HCT116 (cell line): ENCODE measurements at regions not wholly inside any gene's neighbourhood (a gene's known extent, or its start where the extent isn't known, plus 50 kb on each side); places are given as distances from the start of the nearest gene placed in this dataset.

Source experiments
- EGR1 ChIP-seq: IDR thresholded peaks from 2 replicates; pipeline ENCODE4 v1.6.1; 2012; ENCODE audit warnings: low read depth
- EZH2 ChIP-seq: fragments of 200-600 bp; sonication (generic); IDR thresholded peaks from 2 replicates; pipeline ENCODE4 v1.6.1; 2017; ENCODE audit warnings: antibody characterized with exemption, mixed run types
- FOSL1 ChIP-seq: IDR thresholded peaks from 2 replicates; pipeline ENCODE4 v1.6.1; 2012; ENCODE audit warnings: low read depth
- POLR2A ChIP-seq: IDR thresholded peaks from 2 replicates; pipeline ENCODE4 v1.7.0; 2011; ENCODE audit warnings: borderline replicate concordance; ENCODE audit not compliant: insufficient read depth, insufficient read length; ENCODE audit errors: extremely low read depth
- POLR2AphosphoS5 ChIP-seq: IDR thresholded peaks from 2 replicates; pipeline ENCODE4 v1.6.1; 2011; ENCODE audit warnings: mild to moderate bottlenecking, low read depth, low read length, moderate library complexity
- RAD21 ChIP-seq: IDR thresholded peaks from 2 replicates; pipeline ENCODE4 v1.6.1; 2012; ENCODE audit warnings: low read depth, mild to moderate bottlenecking
- SP1 ChIP-seq: IDR thresholded peaks from 2 replicates; pipeline ENCODE4 v1.6.1; 2012; ENCODE audit warnings: low read depth
- TCF7L2 ChIP-seq: IDR thresholded peaks from 2 replicates; pipeline ENCODE4 v1.7.0; 2011; ENCODE audit warnings: borderline replicate concordance, inconsistent platforms; ENCODE audit not compliant: insufficient read depth, insufficient read length; ENCODE audit errors: extremely low read depth
- TF ChIP-seq, protein P1 (sequence below): IDR thresholded peaks from 2 replicates; pipeline ENCODE4 v1.6.1; 2012
- TF ChIP-seq, protein P2 (sequence below): IDR thresholded peaks from 2 replicates; pipeline ENCODE4 v1.6.1; 2012
- TF ChIP-seq, protein P3 (sequence below), 3 experiments: fragments of 200-600 bp in 1 of 3; sonication (generic) in 1 of 3; IDR thresholded peaks in 2 of 3; conservative IDR thresholded peaks in 1 of 3; 2 replicates each; pipeline ENCODE4 v1.5.1; 2012 to 2017; ENCODE audit warnings: low read depth in 2 of 3, low read length in 2 of 3, antibody characterized with exemption in 1 of 3, borderline replicate concordance in 1 of 3, control low read depth in 1 of 3, mild to moderate bottlenecking in 1 of 3, mixed read lengths in 1 of 3, mixed run types in 1 of 3, moderate library complexity in 1 of 3; ENCODE audit not compliant: insufficient read depth in 1 of 3

DNA sequence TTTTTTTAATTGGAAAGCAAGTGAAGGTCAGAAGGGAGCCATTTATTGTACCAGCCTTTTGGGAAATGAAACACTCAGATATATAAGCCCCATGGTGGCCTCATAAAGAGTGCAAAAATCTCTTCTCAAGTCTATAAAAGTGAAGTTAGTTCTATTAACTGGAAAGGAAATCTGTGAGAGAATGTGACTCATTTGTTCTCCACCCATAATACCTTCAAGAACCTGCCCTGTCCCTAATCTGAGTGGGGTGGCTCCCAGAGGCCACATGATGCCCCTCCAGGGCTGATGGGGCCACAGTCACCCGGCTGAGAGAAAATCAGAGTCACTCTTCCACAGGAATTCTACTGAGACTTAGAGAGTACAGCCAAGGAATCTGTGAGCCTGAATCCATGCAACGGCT, 65.8 kb upstream of the SERP2 start:
- TF ChIP-seq, protein P1, sequence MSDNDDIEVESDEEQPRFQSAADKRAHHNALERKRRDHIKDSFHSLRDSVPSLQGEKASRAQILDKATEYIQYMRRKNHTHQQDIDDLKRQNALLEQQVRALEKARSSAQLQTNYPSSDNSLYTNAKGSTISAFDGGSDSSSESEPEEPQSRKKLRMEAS, result no peak
- TF ChIP-seq, protein P2, sequence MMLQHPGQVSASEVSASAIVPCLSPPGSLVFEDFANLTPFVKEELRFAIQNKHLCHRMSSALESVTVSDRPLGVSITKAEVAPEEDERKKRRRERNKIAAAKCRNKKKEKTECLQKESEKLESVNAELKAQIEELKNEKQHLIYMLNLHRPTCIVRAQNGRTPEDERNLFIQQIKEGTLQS, result no peak
- no peak for TF ChIP-seq EZH2
- TF ChIP-seq SP1, result no peak
- TF ChIP-seq, protein P3, sequence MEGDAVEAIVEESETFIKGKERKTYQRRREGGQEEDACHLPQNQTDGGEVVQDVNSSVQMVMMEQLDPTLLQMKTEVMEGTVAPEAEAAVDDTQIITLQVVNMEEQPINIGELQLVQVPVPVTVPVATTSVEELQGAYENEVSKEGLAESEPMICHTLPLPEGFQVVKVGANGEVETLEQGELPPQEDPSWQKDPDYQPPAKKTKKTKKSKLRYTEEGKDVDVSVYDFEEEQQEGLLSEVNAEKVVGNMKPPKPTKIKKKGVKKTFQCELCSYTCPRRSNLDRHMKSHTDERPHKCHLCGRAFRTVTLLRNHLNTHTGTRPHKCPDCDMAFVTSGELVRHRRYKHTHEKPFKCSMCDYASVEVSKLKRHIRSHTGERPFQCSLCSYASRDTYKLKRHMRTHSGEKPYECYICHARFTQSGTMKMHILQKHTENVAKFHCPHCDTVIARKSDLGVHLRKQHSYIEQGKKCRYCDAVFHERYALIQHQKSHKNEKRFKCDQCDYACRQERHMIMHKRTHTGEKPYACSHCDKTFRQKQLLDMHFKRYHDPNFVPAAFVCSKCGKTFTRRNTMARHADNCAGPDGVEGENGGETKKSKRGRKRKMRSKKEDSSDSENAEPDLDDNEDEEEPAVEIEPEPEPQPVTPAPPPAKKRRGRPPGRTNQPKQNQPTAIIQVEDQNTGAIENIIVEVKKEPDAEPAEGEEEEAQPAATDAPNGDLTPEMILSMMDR (IDR thresholded peaks at IDR 0.05 in 2 of 3, conservative IDR thresholded peaks at IDR 0.05 in 1 of 3; ENCODE audit: borderline replicate concordance in 1 of 3, insufficient read depth in 1 of 3, low read depth in 2 of 3, low read length in 2 of 3), result no peak
- TF ChIP-seq RAD21, result no peak
- TF ChIP-seq TCF7L2, result no peak
- TF ChIP-seq POLR2A, result no peak
- no peak for TF ChIP-seq EGR1
- TF ChIP-seq POLR2AphosphoS5, result no peak
- no peak for TF ChIP-seq FOSL1
